IPS-NIHi11 (cell line): ENCODE measurements at regions not wholly inside any gene's neighbourhood (a gene's known extent, or its start where the extent isn't known, plus 50 kb on each side); places are given as distances from the start of the nearest gene placed in this dataset.
A peak's percentile ranks its signal among the peaks of the same experiment; 100 is the strongest.
"Not testable (repeated sequence)": the region's sequence is repeated elsewhere in the genome, so short reads cannot be mapped to it uniquely, and the experiment has no call there.

Experiments used
- DNase-seq: peaks from one replicate; pipeline ENCODE4 v3.0.0; 2012; ENCODE audit warnings: mixed read lengths, low spot score

DNA sequence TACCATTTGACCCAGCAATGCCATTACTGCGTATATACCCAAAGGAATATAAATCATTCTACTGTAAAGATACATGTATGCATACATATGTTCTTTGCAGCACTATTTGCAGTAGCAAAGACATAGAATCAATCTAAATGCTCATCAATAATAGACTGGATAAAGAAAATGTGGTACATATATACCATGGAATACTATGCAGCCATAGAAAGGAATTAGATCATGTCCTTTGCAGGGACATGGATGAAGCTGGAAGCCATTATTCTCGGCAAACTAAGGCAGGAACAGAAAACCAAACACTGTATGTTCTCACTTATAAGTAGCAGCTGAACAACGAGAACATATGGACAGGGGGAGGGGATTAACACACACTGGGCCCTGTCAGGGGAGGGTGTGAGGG is 54.8 kb upstream of the ZNF30 start:
- DNase-seq: not testable (repeated sequence)

DNA sequence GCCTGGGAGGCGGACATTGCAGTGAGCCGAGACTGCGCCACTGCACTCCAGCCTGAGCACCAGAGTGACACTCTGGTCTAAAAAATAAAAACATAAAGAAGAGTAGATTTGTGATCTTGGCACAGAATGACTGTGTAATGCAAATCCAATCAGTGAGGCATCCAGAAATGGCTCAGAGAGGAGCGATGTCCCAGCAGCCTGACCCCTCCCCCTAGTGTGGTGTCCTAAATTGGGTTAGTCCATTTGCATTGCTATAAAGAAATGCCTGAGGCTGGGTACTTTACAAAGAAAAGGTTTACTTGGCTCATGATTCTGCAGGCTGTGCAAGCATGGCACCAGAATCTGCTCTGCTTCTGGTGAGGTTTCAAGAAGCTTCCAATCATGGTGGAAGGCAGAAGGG is 59.1 kb upstream of the ZNF30 start:
- DNase-seq: no peak

- not testable (repeated sequence) for DNase-seq
Measured at GRCh38 chr19:34865225-34865624, 61.5 kb upstream of the ZNF30 start.

DNA sequence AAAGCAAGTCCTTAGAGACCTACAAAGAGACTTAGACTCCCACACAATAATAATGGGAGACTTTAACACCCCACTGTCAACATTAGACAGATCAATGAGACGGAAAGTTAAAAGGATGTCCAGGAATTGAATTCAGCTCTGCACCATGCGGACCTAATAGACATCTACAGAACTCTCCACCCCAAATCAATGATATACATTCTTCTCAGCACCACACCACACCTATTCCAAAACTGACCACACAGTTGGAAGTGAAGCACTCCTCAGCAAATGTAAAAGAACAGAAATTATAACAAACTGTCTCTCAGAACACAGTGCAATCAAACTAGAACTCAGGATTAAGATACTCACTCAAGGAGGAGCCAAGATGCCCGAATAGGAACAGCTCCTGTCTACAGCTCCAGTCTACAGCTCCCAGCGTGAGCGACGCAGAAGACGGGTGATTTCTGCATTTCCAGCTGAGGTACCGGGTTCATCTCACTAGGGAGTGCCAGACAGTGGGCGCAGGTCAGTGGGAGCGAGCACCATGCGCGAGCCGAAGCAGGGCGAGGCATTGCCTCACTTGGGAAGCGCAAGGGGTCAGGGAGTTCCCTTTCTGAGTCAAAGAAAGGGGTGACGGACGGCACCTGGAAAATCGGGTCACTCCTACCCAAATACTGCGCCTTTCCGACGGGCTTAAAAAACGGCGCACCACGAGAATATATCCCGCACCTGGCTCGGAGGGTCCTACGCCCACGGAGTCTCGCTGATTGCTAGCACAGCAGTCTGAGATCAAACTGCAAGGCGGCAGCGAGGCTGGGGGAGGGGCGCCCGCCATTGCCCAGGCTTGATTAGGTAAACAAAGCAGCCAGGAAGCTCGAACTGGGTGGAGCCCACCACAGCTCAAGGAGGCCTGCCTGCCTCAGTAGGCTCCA is 66.6 kb upstream of the ZNF30 start:
- not testable (repeated sequence) for DNase-seq

- not testable (repeated sequence) for DNase-seq
Measured at GRCh38 chr19:34859325-34859724, 67.4 kb upstream of the ZNF30 start.

DNA sequence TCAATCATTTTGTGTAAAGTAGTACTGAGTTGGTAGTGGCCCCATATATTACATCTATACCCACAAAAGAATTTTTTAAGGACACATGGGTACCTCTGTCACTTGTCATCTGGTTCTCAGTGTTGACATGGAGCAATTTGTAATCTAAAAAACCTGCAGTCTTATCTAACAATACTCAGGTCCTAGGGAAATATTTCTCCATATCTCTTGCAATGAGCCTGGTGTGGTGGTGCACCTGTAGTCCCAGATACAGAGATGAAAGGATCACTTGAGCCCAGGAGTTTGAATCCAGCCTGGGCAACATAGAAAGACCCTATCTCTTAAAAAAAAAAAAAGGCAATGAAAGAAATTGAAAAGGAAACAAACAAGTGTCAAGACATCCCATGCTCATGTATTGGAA is 70.7 kb upstream of the ZNF30 start:
- no peak for DNase-seq

- no peak for DNase-seq
Measured at GRCh38 chr19:34853369-34853768, 73.3 kb upstream of the ZNF30 start.

- no peak for DNase-seq
Measured at GRCh38 chr19:34852669-34853068, 74.0 kb upstream of the ZNF30 start.

- peak; percentile 54 for DNase-seq
Measured at GRCh38 chr19:34851277-34851804, 75.4 kb upstream of the ZNF30 start.

DNA sequence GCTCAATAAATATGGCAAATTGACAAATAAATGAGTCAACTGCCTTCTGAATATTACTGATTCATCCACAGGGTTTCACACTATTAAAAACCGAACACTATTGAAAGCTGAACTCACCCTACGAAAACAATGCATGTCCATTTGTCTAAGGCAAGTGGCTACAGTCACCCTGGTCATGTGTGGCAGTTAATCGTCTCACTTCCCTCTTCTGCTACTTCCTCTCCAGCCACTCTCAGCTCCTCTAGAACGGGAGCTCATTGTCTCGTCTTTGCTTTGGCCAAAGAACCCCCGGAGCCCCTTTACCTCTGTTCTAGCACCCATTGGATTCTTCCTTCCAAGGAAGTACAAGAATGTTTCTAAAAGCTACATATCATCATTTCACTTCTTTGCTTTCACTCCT is 74.4 kb upstream of the ZNF599 start:
- DNase-seq: no peak

- no peak for DNase-seq
Measured at GRCh38 chr19:34844277-34844676, 71.3 kb upstream of the ZNF599 start.

DNA sequence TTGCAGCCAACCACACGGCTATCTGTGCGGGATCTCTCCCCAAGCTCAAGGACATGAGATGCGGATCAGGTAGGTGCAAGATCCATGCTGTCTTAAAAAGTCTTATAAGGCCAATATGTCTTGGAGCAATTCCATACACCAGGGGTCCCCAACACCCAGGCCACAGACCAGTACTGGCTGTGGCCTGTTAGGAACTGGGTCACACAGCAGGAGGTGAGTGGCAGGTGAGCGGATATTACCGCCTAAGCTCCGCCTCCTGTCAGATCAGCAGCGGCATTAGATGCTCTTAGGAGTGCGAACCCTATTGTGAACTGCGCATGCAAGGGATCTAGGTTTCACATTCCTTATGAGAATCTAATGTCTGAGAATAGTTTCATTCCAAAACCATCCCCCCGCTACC is 68.8 kb upstream of the ZNF599 start:
- DNase-seq: no peak

GRCh38 chr19:34838753-34839431 is 65.9 kb upstream of the ZNF599 start:
- peak; percentile 52 for DNase-seq

DNA sequence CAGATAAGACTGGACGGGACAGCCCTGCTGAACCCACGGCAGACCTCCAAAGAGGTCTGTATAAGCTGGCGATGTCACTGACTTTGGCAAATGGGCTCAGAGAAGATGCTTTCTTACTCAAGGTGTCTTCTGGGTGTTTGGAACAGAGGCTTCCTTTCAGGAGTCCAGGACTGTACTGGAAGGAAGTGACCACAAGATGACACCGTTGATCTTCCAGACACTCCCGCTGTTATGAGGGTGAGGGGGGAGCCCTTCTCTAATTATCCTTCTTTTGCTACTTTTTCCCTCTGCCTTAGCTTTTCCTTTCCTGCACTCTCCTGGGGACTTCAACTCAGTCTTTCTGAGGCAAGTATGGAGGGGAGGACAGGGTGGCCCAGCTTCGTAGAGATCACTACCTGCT is 65.2 kb upstream of the ZNF599 start:
- DNase-seq: no peak

GRCh38 chr19:34837262-34837661 is 64.2 kb upstream of the ZNF599 start:
- DNase-seq: no peak

DNA sequence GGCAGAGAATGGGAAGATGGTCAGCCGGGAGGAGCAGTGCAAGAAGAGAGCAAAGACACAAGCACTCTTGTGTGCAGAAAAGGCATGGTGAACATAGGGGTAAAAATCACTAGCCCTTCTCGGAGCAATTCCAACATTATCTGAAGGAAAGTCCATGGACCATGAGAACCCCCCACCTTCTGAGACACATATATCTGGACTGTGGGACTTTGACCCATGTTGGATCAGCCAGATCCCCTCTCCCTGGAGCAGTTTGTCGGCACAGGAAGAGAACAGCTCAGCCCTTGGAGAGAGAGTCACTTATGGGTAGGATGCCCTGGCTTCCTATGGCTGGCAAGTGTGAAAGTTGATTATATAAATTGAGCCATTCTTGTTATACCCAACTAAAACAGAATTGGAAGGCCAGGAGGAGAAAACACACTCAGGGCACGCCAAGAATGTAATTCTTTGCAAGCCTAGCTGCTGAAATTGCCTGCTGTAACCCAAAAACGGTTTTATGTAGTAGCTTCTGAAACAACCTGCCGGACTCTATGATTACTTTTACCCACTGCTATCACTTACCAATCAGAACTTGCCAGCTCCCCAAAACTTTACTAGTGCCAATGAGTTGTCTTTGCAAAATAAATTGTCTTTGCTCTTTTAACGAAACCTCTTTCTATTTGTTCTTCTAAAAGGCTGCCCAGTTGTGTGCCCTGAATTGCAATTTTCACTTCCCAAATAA is 62.8 kb upstream of the ZNF599 start:
- no peak for DNase-seq

DNA sequence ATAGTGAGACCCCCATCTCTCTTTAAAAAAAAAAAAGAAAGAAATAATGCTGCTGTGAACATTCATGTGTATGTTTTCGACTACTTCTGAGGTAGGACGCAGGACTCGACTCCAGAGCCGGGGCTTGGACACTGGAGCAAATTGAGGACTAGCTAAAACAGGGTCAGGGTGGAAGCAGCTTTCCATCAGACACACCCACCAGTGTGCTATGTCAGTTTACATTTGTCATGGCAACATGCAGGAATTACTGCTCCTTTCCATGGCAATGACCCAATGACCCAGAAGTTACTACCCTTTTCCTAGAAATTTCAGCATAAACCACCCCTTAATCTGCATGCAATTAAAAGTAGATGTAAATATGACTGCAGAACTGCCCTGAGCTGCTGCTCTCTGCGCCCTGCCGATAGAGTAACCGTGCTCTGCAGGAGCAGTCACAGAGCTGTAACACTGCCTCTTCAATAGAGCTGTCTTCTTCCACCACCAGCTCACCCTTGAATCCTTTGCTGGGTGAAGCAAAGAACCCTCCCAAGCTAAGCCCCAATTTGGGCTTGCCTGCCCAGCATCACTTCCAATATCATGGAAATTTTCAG is 61.6 kb upstream of the ZNF599 start:
- no peak for DNase-seq

- no peak for DNase-seq
Measured at GRCh38 chr19:34832581-34833112, 59.6 kb upstream of the ZNF599 start.

- no peak for DNase-seq
Measured at GRCh38 chr19:34831714-34832113, 58.7 kb upstream of the ZNF599 start.

DNA sequence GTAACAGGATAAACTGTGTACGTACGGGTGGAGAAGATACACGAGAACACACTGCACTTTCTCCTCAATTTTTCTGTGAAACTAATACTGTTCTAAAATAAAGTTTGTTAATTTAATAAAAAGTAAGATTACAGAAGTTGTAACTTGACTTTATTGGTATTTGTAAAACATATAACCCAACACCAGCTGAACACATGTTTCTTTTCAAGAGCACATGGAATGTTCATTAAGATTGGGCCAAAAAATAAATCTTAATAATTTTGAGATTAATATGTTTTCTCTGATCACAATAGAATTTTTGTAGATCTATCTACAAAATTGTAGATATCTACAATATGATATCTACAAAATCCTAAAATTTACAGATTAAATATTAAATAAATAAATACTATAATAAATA is 55.1 kb upstream of the ZNF599 start:
- no peak for DNase-seq

- no peak for DNase-seq
Measured at GRCh38 chr19:34825212-34825611, 52.2 kb upstream of the ZNF599 start.

DNA sequence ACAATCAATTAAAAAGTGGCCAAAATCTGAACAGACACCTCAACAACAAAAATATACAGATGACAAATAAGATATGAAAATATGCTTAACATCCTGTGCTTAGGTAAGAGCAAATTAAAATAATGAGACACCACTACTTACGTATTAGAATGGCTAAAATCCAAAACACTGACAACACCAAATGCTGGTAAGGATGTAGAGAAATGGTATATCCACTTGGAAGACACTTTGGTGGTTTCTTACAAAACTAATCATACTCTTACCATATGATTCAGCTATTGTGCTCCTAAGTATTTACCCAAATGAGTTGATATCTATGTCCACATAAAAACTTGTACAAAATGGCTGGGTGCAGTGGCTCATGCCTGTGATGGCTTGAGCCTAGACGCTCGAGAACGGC is 51.7 kb upstream of the ZNF599 start:
- DNase-seq: no peak
